Activated CD4-positive, alpha-beta T cell treated with anti-CD3 and anti-CD28 coated beads, Interleukin-2, amount 50 U/mL, for 48 hours (primary cell): ENCODE measurements at regions not wholly inside any gene's neighbourhood (a gene's known extent, or its start where the extent isn't known, plus 50 kb on each side); places are given as distances from the start of the nearest gene placed in this dataset.

Source experiments
- DNase-seq, 2 experiments: peaks; one replicate each; pipeline ENCODE4 v3.0.0-alpha.2; 2020

- no peak for DNase-seq
Measured at GRCh38 chr12:47408171-47408871, 297.5 kb downstream of the RPAP3 start.

DNA sequence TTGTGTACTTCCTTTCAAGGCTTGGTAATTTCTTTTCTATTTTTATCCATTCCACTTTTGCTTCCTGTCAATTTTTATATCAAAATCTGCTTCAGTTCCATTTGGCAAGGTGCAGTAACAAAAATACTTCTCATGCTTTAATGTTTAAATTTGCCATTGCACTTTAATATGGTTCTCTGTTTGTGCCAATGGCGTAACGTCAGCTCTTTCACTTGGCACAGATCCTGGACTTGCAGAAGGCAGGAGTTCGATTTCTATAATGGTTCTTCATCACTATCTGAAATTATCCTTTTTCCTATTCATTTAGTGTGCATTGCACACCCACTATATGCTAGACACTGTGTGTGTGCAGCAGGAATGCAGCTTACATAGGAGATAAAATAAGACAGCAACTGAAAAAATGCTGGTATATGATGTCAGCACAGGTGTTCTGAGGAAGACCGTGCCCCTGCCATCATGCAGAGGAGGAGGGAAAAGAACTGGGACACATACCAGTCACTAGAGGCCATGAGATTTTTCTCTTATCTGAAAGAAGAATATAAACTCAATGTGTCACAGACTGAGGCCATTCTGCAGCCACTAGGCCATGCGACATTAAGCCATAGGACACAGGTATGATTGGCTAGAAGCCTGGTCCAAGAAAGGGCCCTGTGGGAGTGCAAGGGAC lies 298.2 kb downstream of the RPAP3 start:
- no peak for DNase-seq

DNA sequence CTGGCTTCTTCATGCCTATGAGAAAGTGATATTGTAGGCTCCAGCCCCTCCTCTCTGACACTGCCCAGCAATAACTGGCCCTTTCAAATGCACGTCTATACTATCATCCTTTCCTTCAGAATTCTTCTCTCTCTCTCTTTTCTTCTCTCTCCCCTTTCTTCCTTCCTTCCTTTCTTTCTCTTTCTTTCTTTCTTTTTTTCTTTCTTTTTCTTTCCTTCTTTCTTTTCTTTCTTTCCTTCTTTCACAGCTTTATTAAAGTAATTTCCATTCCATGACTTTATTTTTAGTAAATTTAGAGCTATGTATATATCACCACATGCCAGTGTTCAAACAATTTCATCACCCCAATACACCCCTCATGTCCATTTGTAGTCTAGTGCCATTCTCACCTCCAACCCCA lies 302.1 kb downstream of the RPAP3 start:
- DNase-seq, result no peak

- DNase-seq, result peak in 1 of 2 experiments; percentile 37
Measured at GRCh38 chr12:47401196-47401595, 304.6 kb downstream of the RPAP3 start.

DNA sequence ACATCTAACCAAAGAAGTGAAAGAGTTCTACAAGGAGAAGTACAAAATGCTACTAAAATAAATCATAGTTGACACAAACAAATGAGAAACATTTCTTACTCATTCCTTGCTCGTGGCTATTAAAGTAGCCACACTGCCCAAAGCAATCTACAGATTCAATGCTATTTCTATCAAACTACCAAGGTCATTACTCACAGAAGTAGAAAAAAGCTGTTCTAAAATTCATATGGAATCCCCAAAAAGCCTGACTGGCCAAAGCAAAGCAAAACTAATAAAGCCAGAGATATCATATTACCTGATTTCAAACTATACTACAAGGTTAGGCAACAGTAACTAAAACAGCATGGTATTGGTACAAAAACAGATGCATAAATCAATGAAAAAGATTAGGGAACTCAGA lies 305.6 kb downstream of the RPAP3 start:
- no peak for DNase-seq

GRCh38 chr12:47397664-47398281 lies 308.1 kb downstream of the RPAP3 start:
- DNase-seq, result peak; percentile 56 to 64

DNA sequence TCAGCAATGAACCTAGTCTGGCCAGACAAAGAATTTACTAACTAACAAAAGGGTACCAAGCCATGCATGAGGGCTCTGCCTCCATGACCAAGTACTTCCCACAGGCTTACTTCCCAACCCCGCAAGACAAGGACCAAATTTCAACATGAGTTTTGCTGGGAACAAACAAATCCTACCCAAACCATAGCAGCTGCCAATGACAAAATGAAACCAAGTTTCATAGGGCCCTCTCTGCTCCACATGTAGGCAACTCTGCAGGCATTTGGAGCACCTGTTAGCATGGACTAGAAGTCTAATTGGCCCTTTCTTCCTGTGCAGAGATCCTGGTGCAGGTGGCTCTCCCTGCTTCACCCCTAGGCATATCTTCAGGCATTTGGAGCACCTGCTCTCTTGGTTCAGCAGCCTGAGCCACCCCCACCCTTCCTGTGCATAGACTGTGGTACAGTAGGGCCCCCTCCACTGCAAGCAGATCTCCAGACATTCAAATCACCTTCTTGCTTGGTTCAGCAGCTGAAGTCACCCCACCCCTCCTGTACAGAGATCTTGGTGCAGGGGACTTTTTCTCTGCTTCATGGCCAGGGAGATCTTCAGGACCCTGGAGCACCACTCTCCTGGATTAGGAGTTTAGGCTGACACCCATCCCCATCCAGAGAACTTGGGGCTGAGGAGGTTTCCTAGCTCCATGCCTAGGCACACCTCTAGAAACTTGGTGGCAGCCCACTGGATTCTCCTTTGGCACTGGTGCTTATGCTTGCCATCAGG lies 308.7 kb downstream of the RPAP3 start:
- peak in 1 of 2 experiments; percentile 43 for DNase-seq

DNA sequence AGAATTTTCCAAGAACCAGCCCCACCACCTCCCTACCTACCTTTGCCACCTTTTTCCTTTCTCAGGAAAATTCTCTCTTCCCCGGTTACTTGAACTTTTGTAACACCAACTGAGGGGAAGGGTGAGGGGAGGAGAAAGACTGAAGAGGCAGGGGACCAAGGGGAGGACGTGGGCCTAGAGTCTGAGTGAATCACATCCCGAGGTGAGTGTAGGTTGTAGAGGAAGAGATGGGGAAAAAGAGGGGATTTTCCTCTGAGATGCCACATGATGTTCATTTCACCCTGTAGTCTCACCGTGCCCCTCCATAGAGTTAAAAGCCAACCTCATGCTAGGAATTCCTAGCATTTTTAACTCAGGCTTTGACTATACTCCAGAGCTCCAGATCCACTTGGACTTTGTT lies 311.8 kb downstream of the RPAP3 start:
- DNase-seq, result peak; percentile 53 to 62

DNA sequence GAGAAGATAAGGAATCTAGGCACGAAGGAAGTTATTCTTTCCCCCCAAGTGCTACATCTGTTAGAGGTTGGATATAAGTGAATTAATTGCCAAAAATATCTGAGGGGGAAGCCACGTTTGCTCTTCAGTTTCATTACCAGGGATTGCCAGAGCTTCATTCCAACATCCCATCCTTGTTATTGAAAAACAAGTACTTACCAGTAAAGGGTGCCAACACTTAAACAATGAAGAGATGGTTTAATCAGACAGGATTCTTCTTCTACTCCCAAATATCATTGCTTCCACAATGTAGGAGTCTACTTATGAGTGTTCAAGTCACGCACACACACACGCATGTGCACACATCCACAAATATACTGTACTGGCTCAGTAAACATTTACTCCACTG lies 312.4 kb downstream of the RPAP3 start:
- no peak for DNase-seq

- peak; percentile 66 to 75 for DNase-seq
Measured at GRCh38 chr12:47391566-47391965, 311.8 kb upstream of the AMIGO2 start.

DNA sequence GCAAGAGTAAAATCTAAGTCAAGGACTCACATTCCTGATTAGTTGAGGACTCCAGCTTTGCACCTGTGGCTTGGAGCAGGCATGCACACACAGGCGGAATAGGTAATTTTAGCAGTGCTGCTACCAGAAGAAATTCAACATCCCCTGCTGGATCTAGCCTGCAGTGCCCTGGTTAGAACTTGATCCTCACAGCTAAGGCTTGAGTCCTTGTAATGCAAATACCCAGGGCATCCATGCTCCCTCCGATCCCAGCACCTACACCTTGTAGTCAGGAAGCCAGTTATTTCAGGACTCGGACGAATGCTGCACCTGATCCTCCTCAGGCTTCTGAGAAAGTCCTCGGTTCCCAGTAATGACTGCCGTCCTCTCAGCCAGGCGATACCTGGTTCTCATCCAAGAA lies 309.0 kb upstream of the AMIGO2 start:
- no peak for DNase-seq

- DNase-seq, result no peak
Measured at GRCh38 chr12:47387994-47388393, 308.2 kb upstream of the AMIGO2 start.

- no peak for DNase-seq
Measured at GRCh38 chr12:47385653-47386052, 305.9 kb upstream of the AMIGO2 start.

- no peak for DNase-seq
Measured at GRCh38 chr12:47383942-47384341, 304.2 kb upstream of the AMIGO2 start.

GRCh38 chr12:47382305-47382704 lies 302.5 kb upstream of the AMIGO2 start:
- DNase-seq, result no peak

- DNase-seq, result no peak
Measured at GRCh38 chr12:47378907-47379306, 299.1 kb upstream of the AMIGO2 start.

DNA sequence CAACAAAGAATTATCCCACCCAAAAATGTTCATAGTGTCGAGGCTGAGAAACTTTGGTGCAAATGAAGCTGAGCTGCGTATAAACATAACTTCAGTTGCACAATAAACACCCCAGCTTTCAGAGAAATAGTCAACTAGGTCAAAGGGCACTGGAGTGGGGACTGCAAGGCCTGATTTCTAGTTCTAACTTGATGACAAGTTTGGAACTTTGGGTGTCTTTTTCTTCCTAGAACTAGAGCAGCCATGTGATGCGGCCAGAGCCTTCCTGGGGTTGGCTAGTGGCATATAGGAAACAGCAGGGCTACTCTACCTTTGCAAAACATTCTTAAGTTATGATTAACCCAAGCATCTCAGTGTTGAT lies 298.4 kb upstream of the AMIGO2 start:
- no peak for DNase-seq

DNA sequence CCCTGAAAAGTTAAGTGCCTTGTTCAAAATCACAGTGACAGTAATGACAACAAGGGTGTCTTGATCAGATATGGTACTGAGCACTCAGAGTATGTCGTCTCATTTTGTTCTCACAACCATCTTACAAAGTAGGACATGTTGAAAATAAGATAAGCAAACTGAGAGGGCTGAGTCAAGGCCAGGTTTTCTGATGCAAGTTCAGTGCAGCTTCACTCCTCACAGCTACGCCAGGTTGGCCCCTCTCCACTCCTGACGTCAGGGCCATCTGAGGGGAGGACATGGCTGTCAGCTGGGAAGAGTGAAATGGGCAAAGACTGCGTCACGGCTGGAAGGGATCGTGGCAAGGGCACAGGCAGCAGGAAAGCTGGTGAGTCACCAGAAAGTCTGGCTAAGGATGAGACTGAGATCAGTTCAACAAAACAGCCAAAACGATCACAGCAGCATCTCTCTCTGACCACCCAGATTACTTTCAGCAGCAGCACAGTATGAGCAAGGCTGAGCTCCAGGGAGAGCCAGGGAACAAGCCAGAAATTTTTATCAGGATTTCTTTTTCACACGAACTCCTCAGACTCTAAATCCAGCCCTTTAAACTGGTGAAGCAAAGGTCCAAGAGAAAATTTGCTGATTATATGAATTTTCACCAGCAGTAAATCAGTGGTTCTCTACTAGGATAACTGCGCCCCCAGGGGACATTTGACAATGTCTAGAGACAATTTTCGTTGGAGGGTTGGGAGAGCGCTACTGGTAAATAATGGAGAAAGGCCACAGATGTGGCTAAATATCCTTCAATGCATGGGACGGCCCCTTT lies 297.9 kb upstream of the AMIGO2 start:
- DNase-seq, result no peak

GRCh38 chr12:47376927-47377326 lies 297.2 kb upstream of the AMIGO2 start:
- DNase-seq, result no peak

DNA sequence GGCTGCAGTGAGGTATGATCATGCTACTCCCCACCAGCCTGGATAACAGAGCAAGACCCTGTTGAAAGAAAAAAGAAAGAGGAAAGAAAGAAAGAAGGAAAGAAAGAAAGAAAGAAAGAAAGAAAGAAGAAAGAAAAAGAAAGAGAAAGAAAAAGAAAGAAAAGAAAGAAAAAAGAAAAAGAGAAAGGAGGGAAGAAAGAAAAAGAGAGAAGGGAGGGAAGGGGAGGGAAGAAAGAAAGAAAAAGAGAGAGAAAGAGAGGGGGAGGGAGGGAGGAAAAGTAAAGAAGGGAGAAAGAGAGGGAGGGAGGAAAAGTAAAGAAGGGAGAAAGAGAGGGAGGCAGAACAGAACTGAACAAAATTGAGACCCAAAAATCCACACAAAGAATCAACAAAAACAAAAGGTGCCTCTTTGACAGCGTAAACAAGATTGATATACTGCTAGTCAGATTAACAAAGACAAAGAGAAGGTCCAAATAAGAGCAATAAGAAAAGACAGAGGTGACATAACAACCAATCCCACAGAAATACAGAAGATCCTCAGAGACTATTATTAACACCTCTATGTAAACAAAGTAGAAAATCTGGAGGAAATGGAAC lies 293.9 kb upstream of the AMIGO2 start:
- no peak for DNase-seq

DNA sequence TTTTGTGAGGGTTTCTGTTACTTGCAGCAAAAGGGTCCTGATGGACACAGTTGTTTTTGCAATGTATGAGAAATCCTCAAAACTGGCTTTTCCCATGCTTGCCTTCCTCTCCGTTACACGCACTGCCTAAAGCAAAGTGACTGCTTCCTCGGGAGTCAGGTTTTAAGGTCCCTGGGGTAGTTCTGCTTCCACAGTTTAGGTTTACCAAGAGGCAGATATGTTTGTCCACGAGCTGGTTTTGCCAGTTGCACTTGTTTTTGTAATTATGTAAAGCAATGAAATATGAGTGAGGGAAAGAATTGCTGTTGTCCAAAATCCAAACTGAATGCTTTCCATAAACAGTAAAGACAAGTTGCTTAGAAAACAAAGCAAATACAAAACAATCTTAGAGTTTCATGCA lies 290.7 kb upstream of the AMIGO2 start:
- DNase-seq, result no peak

DNA sequence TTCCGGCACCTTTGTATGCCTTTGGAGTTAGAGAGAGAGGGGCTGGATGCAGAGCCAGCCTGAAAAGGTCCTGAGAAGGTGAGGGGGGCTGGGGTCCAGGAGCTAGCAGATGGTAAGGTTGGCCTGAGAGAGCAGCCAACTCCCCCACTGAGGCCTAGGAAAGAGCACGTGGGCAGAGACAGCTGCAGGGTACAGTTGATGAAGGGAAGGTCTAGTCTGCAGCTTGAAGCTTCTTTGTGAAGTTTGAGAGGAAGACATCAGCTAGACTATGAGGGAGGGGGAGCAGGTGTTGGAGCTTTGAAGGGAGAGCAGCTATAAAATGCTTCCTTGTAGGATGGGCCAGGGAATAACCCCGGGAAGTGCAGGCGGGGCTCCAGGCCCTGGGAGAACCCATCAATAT lies 289.3 kb upstream of the AMIGO2 start:
- DNase-seq, result no peak
